ENCODE measurements at regions not wholly inside any gene's neighbourhood (a gene's known extent, or its start where the extent isn't known, plus 50 kb on each side); places are given as distances from the start of the nearest gene placed in this dataset.

GRCh38 chr13:39985071-39985470 lies 329.6 kb downstream of the COG6 start:
- H3K4me1 Mint-ChIP-seq (ENCODE audit: low read depth): no peaks in the 10 kb centered on the region
- peaks cover 3% of the 10 kb centered on the region; the same call in 1 of the 2 replicates for H3K9me3 Mint-ChIP-seq
- no peak for TF ChIP-seq CTCF (IDR thresholded peaks at IDR 0.05)
- H3K27ac Mint-ChIP-seq: no peak overlapping the region
- DNase-seq: no peak
- H3K27me3 Mint-ChIP-seq (ENCODE audit: insufficient read depth): no peaks in the 10 kb centered on the region
- no peaks in the 10 kb centered on the region for H3K36me3 Mint-ChIP-seq (ENCODE audit: low read depth)
- H3K4me3 Mint-ChIP-seq: no peak overlapping the region

GRCh38 chr13:39988351-39988750 lies 332.9 kb downstream of the COG6 start:
- no peak for TF ChIP-seq CTCF (IDR thresholded peaks at IDR 0.05)
- H3K9me3 Mint-ChIP-seq: peaks cover 12% of the 10 kb centered on the region; the same call in 1 of the 2 replicates
- no peak overlapping the region for H3K27ac Mint-ChIP-seq

GRCh38 chr13:39998166-39998565 lies 342.7 kb downstream of the COG6 start:
- Mint-ChIP-seq H3K9me3 (peaks cover 10% of the 10 kb centered on the region), H3K27me3 (ENCODE audit: insufficient read depth) (peaks cover 1% of the 10 kb centered on the region; the same call in 1 of the 2 replicates), H3K36me3 (ENCODE audit: low read depth) (0 out of 2 replicates have a peak, but pooled peaks cover 3% of the 10 kb centered on the region), H3K27ac (no peak overlapping the region), H3K4me1 (ENCODE audit: low read depth) (no peaks in the 10 kb centered on the region), H3K4me3 (no peak overlapping the region)
- no peak for TF ChIP-seq CTCF (IDR thresholded peaks at IDR 0.05)
- DNase-seq: no peak

More at GRCh38 chr13:39988351-39988750, 332.9 kb downstream of the COG6 start:
- DNase-seq: no peak
- Mint-ChIP-seq H3K36me3 (ENCODE audit: low read depth) (no peaks in the 10 kb centered on the region), H3K4me1 (ENCODE audit: low read depth) (no peaks in the 10 kb centered on the region), H3K4me3 (no peak overlapping the region), H3K27me3 (ENCODE audit: insufficient read depth) (no peaks in the 10 kb centered on the region)

- H3K27me3 Mint-ChIP-seq (ENCODE audit: insufficient read depth): no peaks in the 10 kb centered on the region; the same call in 1 of the 2 replicates
- no peaks in the 10 kb centered on the region for H3K4me1 Mint-ChIP-seq (ENCODE audit: low read depth)
- peaks cover 8% of the 10 kb centered on the region for H3K9me3 Mint-ChIP-seq
- TF ChIP-seq CTCF (IDR thresholded peaks at IDR 0.05): no peak
- DNase-seq: no peak
- H3K36me3 Mint-ChIP-seq (ENCODE audit: low read depth): 0 out of 2 replicates have a peak, but pooled peaks cover 3% of the 10 kb centered on the region
- no peak overlapping the region for H3K27ac Mint-ChIP-seq
- no peak overlapping the region for H3K4me3 Mint-ChIP-seq
Observed at GRCh38 chr13:40002016-40002415, 346.6 kb downstream of the COG6 start.

- DNase-seq: no peak
- Mint-ChIP-seq H3K27ac (no peak overlapping the region), H3K36me3 (ENCODE audit: low read depth) (no peaks in the 10 kb centered on the region), H3K27me3 (ENCODE audit: insufficient read depth) (peaks cover 1% of the 10 kb centered on the region; the same call in 1 of the 2 replicates), H3K4me1 (ENCODE audit: low read depth) (no peaks in the 10 kb centered on the region), H3K9me3 (peaks cover 6% of the 10 kb centered on the region), H3K4me3 (no peak overlapping the region)
- TF ChIP-seq CTCF (IDR thresholded peaks at IDR 0.05): no peak
Observed at GRCh38 chr13:40013554-40013953, 358.1 kb downstream of the COG6 start.

All from HFFc6 (cell line).